ENCODE measurements at regions not wholly inside any gene's neighbourhood (a gene's known extent, or its start where the extent isn't known, plus 50 kb on each side); places are given as distances from the start of the nearest gene placed in this dataset.

GRCh38 chr2:8538531-8538930 is 143.3 kb upstream of the ID2 start:
- no peak for DNase-seq (ENCODE audit: low spot score)

GRCh38 chr2:8538931-8539621 is 142.8 kb upstream of the ID2 start:
- no peak for DNase-seq (ENCODE audit: low spot score)

- no peak for DNase-seq (ENCODE audit: low spot score)
These were observed 141.9 kb upstream of the ID2 start for GRCh38 chr2:8539743-8540551.

DNA sequence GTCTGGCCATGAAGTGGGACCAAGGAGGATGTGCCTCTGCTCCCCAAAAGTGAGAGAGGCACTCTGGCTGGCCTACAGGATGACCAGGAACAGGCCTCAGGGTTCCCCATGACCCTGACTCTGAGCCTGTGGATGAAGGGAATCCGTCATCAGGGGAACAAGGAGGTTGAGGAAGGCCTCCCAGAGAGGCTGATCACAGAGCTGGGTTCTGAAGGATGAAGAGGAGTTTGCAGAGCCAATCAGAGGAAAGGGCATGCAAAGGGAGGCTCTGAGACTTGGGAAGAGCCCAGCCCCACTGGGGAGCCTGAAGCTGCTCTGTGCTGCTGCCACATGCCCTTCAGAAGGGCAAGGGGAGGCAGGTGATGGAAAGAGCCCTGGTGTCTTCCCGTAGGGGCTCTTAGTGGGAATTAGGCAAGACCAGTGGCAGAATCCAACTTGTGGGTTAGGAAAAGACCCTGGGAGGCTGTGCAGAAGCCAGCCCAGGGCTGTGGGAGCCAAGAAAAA is 141.3 kb upstream of the ID2 start:
- DNase-seq (ENCODE audit: low spot score), result no peak

- DNase-seq (ENCODE audit: low spot score), result no peak
These were observed 140.6 kb upstream of the ID2 start for GRCh38 chr2:8541223-8541622.

DNA sequence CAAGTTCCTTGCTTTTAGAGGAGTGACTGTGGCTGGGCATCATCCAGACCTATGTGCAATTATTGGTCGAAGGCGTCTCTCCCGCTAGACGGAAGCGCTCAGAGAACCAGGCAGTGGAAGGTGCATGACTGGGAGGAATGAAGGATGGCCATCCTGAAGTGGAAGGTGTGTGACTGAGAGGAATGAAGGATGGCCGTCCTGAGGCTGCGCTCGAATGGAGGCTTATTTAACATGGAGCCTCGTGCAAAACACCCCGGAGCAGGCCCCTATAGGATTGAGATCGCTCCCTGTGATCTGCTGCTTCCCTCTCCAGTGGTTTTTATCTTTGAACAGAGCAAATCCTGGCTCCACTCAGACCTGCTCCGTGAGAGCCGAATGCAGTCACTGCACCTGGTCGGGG is 140.2 kb upstream of the ID2 start:
- DNase-seq (ENCODE audit: low spot score), result no peak

DNA sequence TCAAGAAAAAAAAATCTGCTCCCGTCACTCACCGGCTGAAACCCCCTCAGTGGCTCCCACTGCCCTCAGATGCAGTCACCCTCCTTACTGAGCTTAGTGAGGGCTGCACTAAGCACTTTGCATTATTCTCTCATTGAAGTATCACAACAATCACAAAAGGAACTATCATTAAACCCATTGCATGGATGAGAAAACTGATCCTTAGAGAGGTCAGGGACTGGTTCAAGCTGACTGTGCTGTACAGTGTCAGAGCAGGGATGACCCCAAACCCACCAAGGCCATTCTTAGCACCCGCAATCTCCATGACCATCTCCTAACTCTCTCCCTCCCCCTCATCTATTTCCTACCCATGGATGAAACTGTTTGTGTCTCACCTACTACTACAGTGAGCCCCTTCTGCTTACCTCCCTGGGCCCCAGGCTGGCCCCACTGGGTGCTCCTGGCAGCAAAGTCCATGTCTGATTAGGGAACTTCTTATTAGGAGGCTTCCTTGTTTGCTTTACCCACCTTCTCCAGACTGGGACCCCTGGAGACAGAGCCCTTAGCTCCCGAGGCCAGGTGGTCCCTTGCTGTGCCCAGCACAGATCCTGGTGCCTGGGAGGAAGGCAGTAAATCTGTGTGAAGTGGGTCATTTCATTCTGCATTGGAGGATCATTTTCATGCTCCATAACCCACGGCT is 139.3 kb upstream of the ID2 start:
- no peak for DNase-seq (ENCODE audit: low spot score)

GRCh38 chr2:8543060-8543382 is 138.8 kb upstream of the ID2 start:
- no peak for DNase-seq (ENCODE audit: low spot score)

GRCh38 chr2:8543383-8544170 is 138.3 kb upstream of the ID2 start:
- no peak for DNase-seq (ENCODE audit: low spot score)

DNA sequence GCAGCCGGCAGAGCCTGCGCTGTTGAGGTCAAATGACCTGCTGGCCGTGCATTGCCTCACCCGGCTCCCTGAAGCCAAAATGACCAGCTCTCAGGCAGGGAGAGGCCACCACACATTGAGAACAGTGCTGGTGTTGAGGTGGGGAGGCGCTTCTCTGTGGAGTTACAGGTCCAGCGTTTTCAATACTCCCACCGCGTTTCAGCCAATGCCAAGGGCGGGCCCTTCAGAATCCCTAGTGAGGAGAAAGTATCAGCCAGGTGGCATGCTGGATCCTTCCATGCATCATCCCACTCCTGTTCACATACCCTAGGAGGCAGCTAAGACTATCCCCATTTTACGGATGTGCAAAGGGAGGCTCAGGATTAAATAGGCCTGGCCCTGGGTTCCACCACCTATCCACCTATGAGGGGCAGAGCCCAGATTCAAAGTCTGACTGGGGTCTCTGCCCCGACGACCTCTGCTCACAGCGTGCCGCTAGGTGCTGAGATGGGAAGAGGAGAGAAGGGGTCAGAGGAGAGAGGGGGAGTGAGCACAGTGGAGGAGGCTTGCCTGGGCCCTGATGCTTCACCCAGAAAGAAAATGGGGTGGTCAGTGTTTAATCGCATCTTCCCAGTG is 137.6 kb upstream of the ID2 start:
- DNase-seq (ENCODE audit: low spot score), result no peak

- peak; percentile 85 for DNase-seq (ENCODE audit: low spot score)
These were observed 136.8 kb upstream of the ID2 start for GRCh38 chr2:8544786-8545694.

- DNase-seq (ENCODE audit: low spot score), result no peak
These were observed 135.9 kb upstream of the ID2 start for GRCh38 chr2:8545695-8546611.

DNA sequence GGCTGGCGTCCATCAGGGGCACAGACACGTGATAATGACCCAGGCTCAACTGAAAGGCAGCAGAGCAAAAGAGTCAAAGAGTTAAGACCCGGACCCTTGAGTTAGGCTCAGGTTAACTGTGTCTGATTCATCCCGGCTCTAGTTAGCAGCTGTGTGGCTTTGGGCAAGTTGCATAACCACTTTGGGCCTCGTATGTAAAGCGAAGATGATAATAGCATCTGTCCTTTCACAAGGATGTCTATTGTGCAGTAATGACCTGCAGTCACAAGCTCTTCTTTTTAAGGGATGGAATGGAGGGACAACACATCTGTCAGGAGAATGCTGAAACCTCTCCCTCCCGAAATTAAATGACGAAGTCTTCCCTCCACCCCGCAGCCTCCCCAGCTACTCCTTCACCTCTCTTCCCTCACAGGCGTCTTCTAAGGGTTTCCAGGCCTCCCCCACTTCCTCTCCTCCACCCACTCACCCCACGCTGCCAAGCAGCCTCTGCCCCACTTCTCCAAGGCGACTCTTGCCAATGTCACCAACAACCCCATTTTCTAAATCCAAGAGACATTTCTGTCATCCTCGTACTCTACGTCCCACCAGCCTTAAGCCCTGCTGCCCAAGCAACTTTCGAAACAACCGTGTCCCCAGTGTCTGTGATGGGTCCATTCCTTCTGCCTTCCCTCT is 135.1 kb upstream of the ID2 start:
- DNase-seq (ENCODE audit: low spot score), result no peak

GRCh38 chr2:8547284-8548064 is 134.4 kb upstream of the ID2 start:
- DNase-seq (ENCODE audit: low spot score), result no peak

DNA sequence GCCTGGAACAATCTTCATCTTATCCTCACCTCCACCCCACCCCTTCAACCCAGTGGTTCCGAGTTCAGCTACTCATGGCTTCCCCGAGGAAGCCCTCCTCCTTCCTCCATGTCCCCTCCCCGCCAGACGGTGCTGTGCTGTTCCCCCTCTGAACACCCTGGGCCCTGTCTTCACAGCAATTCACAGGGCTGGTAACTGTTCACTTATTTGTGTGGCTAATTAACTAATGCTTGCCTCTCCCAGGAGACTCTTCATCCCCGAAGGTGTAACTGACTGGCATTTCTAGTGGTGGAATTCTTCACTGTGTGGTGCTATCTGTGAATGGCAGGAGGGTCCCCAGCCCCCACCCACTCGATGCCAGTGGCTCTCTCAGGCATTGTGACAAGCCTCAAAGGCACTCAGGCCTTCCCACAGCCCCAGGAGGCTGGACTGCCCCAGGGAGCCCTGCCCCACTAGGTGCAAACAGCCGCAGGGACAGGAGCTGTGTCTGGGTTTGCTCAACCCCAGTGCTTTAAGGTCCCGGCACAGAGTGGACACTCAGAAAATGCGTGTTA is 133.7 kb upstream of the ID2 start:
- DNase-seq (ENCODE audit: low spot score), result no peak

DNA sequence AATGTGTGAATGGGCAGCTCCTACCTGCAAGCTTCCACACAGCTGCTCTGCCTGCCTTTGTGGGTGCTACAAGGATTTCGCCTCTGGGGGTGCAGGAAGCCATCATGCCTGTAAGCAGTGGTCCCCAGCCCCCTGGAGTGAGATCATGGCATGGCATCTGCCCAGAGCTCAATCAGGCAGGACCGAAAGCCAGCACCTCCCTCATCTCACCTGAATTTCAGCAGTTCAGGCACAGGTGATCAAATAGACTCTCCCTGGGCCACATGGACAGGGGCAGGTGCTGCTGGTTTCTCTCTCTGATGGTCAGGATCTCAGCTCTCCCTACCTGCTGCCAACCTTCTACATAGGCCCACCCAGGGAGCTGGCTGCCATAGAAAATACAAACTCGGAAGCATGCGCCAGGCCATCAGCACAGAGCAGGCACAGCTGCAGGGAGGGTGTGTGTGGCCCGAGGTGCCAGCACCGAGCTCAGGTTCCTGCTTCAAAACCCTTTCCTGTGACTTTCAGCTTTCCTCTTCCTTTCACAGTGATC is 133.2 kb upstream of the ID2 start:
- no peak for DNase-seq (ENCODE audit: low spot score)

DNA sequence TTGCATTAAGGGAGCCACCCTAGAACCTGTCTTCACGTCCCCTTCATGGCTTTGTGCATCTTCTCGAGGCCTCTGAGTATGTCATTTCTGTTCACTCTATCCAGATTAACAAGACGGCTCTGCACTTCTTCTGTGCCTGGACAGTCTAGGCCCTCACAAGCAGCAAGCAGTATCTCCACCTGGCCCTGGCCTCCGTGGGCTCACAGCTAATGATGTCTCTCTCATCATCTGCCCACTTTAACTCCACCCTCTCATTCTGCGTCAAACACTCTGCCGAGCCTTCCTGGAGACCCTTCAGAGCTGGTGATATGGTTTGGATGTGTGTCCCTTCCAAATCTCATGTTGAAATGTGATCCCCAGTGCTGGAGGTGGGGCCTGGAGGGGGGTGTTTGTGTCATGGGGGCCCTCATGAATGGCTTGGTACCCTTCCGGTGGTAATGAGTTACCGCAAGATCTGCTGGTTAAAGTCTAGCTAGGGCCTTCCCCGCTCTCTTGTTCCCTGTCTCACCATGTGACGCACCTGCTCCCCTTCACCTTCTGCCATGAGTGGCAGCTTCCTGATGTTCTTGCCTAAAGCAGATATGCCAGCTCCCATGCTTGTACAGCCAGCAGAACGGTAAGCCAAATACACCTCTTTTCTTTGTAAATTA is 132.5 kb upstream of the ID2 start:
- no peak for DNase-seq (ENCODE audit: low spot score)
